ENCODE measurements at regions not wholly inside any gene's neighbourhood (a gene's known extent, or its start where the extent isn't known, plus 50 kb on each side); places are given as distances from the start of the nearest gene placed in this dataset.

DNA sequence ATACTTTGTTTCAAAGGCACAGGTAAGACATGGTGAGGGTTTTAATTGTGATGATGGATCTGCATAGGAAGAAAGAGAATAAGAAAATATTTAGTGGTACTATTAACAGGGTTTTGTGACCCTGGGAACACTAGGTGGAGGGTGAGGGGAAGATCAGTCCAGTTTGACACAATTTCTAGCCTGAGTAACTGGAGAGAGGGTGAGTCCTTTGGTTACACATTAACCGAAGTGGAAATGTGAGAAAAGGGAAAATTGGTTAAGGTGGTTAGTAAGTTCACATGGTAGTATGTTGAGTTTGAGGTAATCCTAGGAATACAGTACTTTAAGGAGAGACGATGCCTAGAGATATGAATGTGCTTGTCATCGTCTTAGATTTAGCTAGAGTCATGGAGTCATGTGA is 54.8 kb upstream of the POU3F2 start:
- no peak overlapping the region for H3K27ac ChIP-seq
- TF ChIP-seq, protein P1, sequence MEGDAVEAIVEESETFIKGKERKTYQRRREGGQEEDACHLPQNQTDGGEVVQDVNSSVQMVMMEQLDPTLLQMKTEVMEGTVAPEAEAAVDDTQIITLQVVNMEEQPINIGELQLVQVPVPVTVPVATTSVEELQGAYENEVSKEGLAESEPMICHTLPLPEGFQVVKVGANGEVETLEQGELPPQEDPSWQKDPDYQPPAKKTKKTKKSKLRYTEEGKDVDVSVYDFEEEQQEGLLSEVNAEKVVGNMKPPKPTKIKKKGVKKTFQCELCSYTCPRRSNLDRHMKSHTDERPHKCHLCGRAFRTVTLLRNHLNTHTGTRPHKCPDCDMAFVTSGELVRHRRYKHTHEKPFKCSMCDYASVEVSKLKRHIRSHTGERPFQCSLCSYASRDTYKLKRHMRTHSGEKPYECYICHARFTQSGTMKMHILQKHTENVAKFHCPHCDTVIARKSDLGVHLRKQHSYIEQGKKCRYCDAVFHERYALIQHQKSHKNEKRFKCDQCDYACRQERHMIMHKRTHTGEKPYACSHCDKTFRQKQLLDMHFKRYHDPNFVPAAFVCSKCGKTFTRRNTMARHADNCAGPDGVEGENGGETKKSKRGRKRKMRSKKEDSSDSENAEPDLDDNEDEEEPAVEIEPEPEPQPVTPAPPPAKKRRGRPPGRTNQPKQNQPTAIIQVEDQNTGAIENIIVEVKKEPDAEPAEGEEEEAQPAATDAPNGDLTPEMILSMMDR (conservative IDR thresholded peaks at IDR 0.05) = no peak

DNA sequence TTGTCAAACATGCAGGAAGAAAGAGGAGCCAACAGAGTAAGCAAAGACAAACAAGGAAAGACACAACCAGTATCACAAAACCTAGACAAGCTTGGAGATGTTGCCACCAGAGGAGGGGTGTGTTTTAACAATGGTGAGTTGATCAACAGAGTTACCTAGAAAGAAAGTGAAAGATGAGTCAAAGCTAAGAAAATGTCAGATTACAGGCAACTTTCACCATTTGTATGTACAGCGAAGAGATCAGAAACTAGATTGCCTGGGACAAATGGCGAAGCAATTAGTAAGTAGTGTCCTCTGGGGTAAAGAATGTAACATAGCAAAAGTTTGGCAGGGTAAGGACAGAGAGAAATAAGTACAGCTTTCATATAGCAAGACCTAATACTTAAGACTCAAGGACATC is 51.6 kb upstream of the POU3F2 start:
- TF ChIP-seq, protein P1 (conservative IDR thresholded peaks at IDR 0.05) = no peak
- H3K27ac ChIP-seq = no peak overlapping the region

DNA sequence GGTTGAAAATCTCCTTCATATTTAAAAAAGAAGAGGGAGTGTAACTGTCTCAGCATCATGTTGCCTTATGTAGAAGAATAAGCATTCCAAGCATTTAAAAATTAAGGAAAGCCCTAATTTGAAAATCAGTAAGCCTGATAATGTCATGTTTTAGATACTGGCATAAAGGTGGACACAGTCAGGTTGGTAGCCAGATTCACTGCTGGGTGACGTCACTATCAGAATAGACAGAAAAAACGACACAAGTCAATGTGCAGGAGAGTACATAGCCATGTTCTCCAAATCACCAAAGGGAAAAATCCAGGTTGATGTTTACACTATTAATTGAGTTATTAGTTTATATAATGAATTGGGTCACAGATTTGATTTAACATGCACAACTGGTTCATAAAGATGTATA is 50.8 kb upstream of the POU3F2 start:
- H3K27ac ChIP-seq = no peak overlapping the region
- TF ChIP-seq, protein P1 (conservative IDR thresholded peaks at IDR 0.05) = no peak
